Prostate gland (tissue), 2 donors: ENCODE measurements at regions not wholly inside any gene's neighbourhood (a gene's known extent, or its start where the extent isn't known, plus 50 kb on each side); places are given as distances from the start of the nearest gene placed in this dataset.
"Not testable (repeated sequence)": the region's sequence is repeated elsewhere in the genome, so short reads cannot be mapped to it uniquely, and the experiment has no call there.

ENCODE experiments used
- DNase-seq: peaks from one replicate; pipeline ENCODE4 v3.0.0-alpha.2; 2019; ENCODE audit warnings: low spot score
- H3K27ac ChIP-seq, 2 donors: fragments of 200-600 bp; sonication (generic); 2 replicates each; pipeline ENCODE4 v1.5.1; 2017 to 2019
- H3K27me3 ChIP-seq: fragments of 200-600 bp; sonication (generic); replicated peaks from 2 replicates; pipeline ENCODE4 v1.5.1; 2019; ENCODE audit not compliant: insufficient read depth
- H3K36me3 ChIP-seq, 2 donors: fragments of 200-600 bp; sonication (generic); 1 replicate in 1 of 2; 2 replicates in 1 of 2; pipeline versions ENCODE4 v1.5.1 to v1.8.1; 2017 to 2019
- H3K4me1 ChIP-seq: fragments of 200-600 bp; sonication (generic); replicated peaks from 2 replicates; pipeline ENCODE4 v1.5.1; 2019
- H3K4me3 ChIP-seq, 2 donors: fragments of 200-600 bp; sonication (generic); 2 replicates each; pipeline ENCODE4 v1.5.1; 2017 to 2019
- H3K9me3 ChIP-seq: fragments of 200-600 bp; sonication (generic); 2 replicates; pipeline ENCODE4 v1.5.1; 2017
- CTCF ChIP-seq, 4 experiments: fragments of 200-600 bp in 2 of 4; fragments of 450-650 bp in 2 of 4; sonication (generic) in 2 of 4; IDR thresholded peaks; 1 replicate in 3 of 4; 2 replicates in 1 of 4; pipeline ENCODE4 v1.5.1; 2016 to 2019; ENCODE audit warnings: antibody characterized with exemption in 4 of 4, mild to moderate bottlenecking in 2 of 4, moderate library complexity in 2 of 4
- POLR2A ChIP-seq: fragments of 450-650 bp; IDR thresholded peaks from one replicate; pipeline ENCODE4 v1.6.1; 2016; ENCODE audit warnings: antibody characterized with exemption, mild to moderate bottlenecking
- POLR2AphosphoS5 ChIP-seq: sonication (generic); formaldehyde crosslinking; IDR thresholded peaks from one replicate; pipeline ENCODE4 v1.6.1; 2017; ENCODE audit warnings: antibody characterized with exemption
- WGBS: methylation state at CpG from one replicate; pipeline ENCODE4 v1.1.5; 2018; 5-methylcytosine and 5-hydroxymethylcytosine counted together
- intact Hi-C: fragments of 100-400 bp; cut with DNase I; formaldehyde crosslinking; loops from one replicate; pipeline ENCODE4 v1.14.2; 2022

- H3K9me3 ChIP-seq, result no peaks in the 10 kb centered on the region
- TF ChIP-seq POLR2AphosphoS5, result no peak
- 91% methylated on average over 3 of the region's 3 CpGs for WGBS
- no peaks in the 10 kb centered on the region for H3K36me3 ChIP-seq
- no peak overlapping the region for H3K4me3 ChIP-seq
- no peaks in the 10 kb centered on the region for H3K27me3 ChIP-seq
- no peaks in the 10 kb centered on the region for H3K4me1 ChIP-seq
- H3K27ac ChIP-seq, result no peak overlapping the region
- DNase-seq, result no peak
- intact Hi-C loops, result no loop called here
Observed at GRCh38 chr17:21548236-21548635, 144.1 kb upstream of the KCNJ18 start.

- TF ChIP-seq POLR2AphosphoS5 (no peak), CTCF (IDR thresholded peaks at IDR 0.05) (no peak), POLR2A (no peak)
- H3K4me3 ChIP-seq, result no peak overlapping the region
- H3K27me3 ChIP-seq, result no peaks in the 10 kb centered on the region
- H3K27ac ChIP-seq, result no peak overlapping the region
- intact Hi-C loops, result no loop called here
- 77% methylated on average over 1 of the region's 1 CpG for WGBS
- H3K4me1 ChIP-seq, result no peaks in the 10 kb centered on the region
- no peak for DNase-seq
- H3K9me3 ChIP-seq, result no peaks in the 10 kb centered on the region
- H3K36me3 ChIP-seq, result no peaks in the 10 kb centered on the region
Observed at GRCh38 chr17:21549107-21549687, 143.1 kb upstream of the KCNJ18 start.

GRCh38 chr17:21550031-21550430 lies 142.3 kb upstream of the KCNJ18 start:
- H3K27me3 ChIP-seq, intact Hi-C loops, DNase-seq, H3K36me3 ChIP-seq, H3K9me3 ChIP-seq, H3K27ac ChIP-seq, H3K4me3 ChIP-seq, H3K4me1 ChIP-seq: not testable (repeated sequence)
- 95% methylated on average over 3 of the region's 3 CpGs for WGBS

GRCh38 chr17:21551081-21551881 lies 141.0 kb upstream of the KCNJ18 start:
- H3K27ac ChIP-seq, result peak overlapping the region; percentile 67 to 80
- H3K4me1 ChIP-seq, result no peaks in the 10 kb centered on the region
- no peaks in the 10 kb centered on the region for H3K9me3 ChIP-seq
- no peaks in the 10 kb centered on the region for H3K36me3 ChIP-seq
- H3K27me3 ChIP-seq, result no peaks in the 10 kb centered on the region
- peak; percentile 73 for DNase-seq
- WGBS, result under 1% methylated on average over 63 of the region's 75 CpGs
- TF ChIP-seq CTCF (IDR thresholded peaks at IDR 0.05) (no peak), POLR2A (peak; percentile 19), POLR2AphosphoS5 (peak; percentile 58)
- intact Hi-C loops, result no loop called here
- peak overlapping the region; percentile 37 to 62 for H3K4me3 ChIP-seq

GRCh38 chr17:21558921-21559320 lies 133.4 kb upstream of the KCNJ18 start:
- H3K36me3 ChIP-seq, DNase-seq, H3K27ac ChIP-seq, H3K4me1 ChIP-seq, intact Hi-C loops, H3K9me3 ChIP-seq, H3K27me3 ChIP-seq, H3K4me3 ChIP-seq: not testable (repeated sequence)
- WGBS, result 92% methylated on average over 7 of the region's 7 CpGs

- DNase-seq, result no peak
- no peak overlapping the region for H3K4me3 ChIP-seq
- no peak for TF ChIP-seq POLR2AphosphoS5
- TF ChIP-seq CTCF (IDR thresholded peaks at IDR 0.05), result no peak
- no peak for TF ChIP-seq POLR2A
- H3K27ac ChIP-seq, result no peak overlapping the region
- intact Hi-C loops, result no loop called here
- no peaks in the 10 kb centered on the region for H3K9me3 ChIP-seq
- H3K27me3 ChIP-seq, result no peaks in the 10 kb centered on the region
- no peaks in the 10 kb centered on the region for H3K4me1 ChIP-seq
- H3K36me3 ChIP-seq, result no peaks in the 10 kb centered on the region
- WGBS, result 76% methylated on average over 3 of the region's 3 CpGs
Observed at GRCh38 chr17:21564262-21564661, 128.1 kb upstream of the KCNJ18 start.

GRCh38 chr17:21564757-21565156 lies 127.6 kb upstream of the KCNJ18 start:
- H3K27ac ChIP-seq, H3K4me3 ChIP-seq, intact Hi-C loops, DNase-seq, H3K27me3 ChIP-seq, H3K4me1 ChIP-seq, H3K9me3 ChIP-seq, H3K36me3 ChIP-seq: not testable (repeated sequence)
- 83% methylated on average over 6 of the region's 6 CpGs for WGBS

- DNase-seq, H3K4me3 ChIP-seq, H3K4me1 ChIP-seq, intact Hi-C loops, H3K27ac ChIP-seq, H3K36me3 ChIP-seq, H3K27me3 ChIP-seq, H3K9me3 ChIP-seq: not testable (repeated sequence)
- 64% methylated on average over 2 of the region's 2 CpGs for WGBS
Observed at GRCh38 chr17:21570427-21570826, 121.9 kb upstream of the KCNJ18 start.

GRCh38 chr17:21572148-21572547 lies 120.2 kb upstream of the KCNJ18 start:
- H3K9me3 ChIP-seq, result not testable (repeated sequence)
- 42% methylated on average over 1 of the region's 1 CpG for WGBS

More at GRCh38 chr17:21572148-21572547, 120.2 kb upstream of the KCNJ18 start:
- H3K4me3 ChIP-seq, H3K4me1 ChIP-seq, H3K36me3 ChIP-seq, intact Hi-C loops, H3K27ac ChIP-seq, H3K27me3 ChIP-seq, DNase-seq: not testable (repeated sequence)
